A673 (cell line): ENCODE measurements at regions not wholly inside any gene's neighbourhood (a gene's known extent, or its start where the extent isn't known, plus 50 kb on each side); places are given as distances from the start of the nearest gene placed in this dataset.

ENCODE experiments used
- BruUV-seq: library from RNA; stranded (reverse); fragments of 400-500 nt; replicated peaks from 2 replicates; lab custom pipeline; 2021; lab: Mats Ljungman, UMichigan
- CTCF ChIA-PET: fragments of 300-600 bp; sonication (Branson Sonifier 250); formaldehyde crosslinking; loops from one replicate; lab custom pipeline; 2022; ENCODE audit warnings: antibody characterized with exemption; lab: Charles Lee
- POLR2A ChIA-PET: fragments of 300-600 bp; sonication (Branson Sonifier 250); formaldehyde crosslinking; loops from one replicate; lab custom pipeline; 2022; ENCODE audit warnings: antibody characterized with exemption; ENCODE audit not compliant: low non-redundant PET; lab: Charles Lee
- DNase-seq: peaks from one replicate; pipeline ENCODE4 v3.0.0-alpha.2; 2015; ENCODE audit warnings: low spot score
- H3K27ac ChIP-seq: fragments of 200-600 bp; sonication (generic); 2 replicates; pipeline ENCODE4 v1.5.1; 2016; ENCODE audit warnings: mixed run types, low read depth, mild to moderate bottlenecking, mixed read lengths, antibody characterized with exemption, low read length; ENCODE audit not compliant: poor library complexity, severe bottlenecking
- H3K27me3 ChIP-seq: fragments of 200-600 bp; sonication (generic); replicated peaks from 2 replicates; pipeline ENCODE4 v1.6.1; 2017; ENCODE audit warnings: mixed run types, low read depth, mild to moderate bottlenecking, mixed read lengths, antibody characterized with exemption, low read length; ENCODE audit not compliant: insufficient read depth, poor library complexity
- H3K36me3 ChIP-seq: fragments of 200-600 bp; sonication (generic); 2 replicates; pipeline ENCODE4 v1.6.1; 2016; ENCODE audit warnings: mixed run types, mild to moderate bottlenecking, mixed read lengths, antibody characterized with exemption, low read length; ENCODE audit not compliant: insufficient read depth, poor library complexity, severe bottlenecking
- H3K4me1 ChIP-seq: fragments of 200-600 bp; sonication (generic); 2 replicates; pipeline ENCODE4 v1.6.1; 2017; ENCODE audit warnings: mixed run types, mild to moderate bottlenecking, mixed read lengths, antibody characterized with exemption, low read length; ENCODE audit not compliant: insufficient read depth, poor library complexity, severe bottlenecking
- H3K4me3 ChIP-seq: fragments of 200-600 bp; sonication (generic); 2 replicates; pipeline ENCODE4 v1.5.1; 2016; ENCODE audit warnings: low read depth, mixed run types, mild to moderate bottlenecking, mixed read lengths, low read length; ENCODE audit not compliant: poor library complexity, severe bottlenecking
- H3K9me3 ChIP-seq: fragments of 200-600 bp; sonication (generic); 2 replicates; pipeline ENCODE4 v1.6.1; 2016; ENCODE audit warnings: mixed run types, low read depth, mild to moderate bottlenecking, mixed read lengths, antibody characterized with exemption, low read length; ENCODE audit not compliant: poor library complexity, severe bottlenecking
- CTCF ChIP-seq: fragments of 300-800, 200-600 bp; sonication (generic); conservative IDR thresholded peaks from 2 replicates; pipeline ENCODE4 v1.5.1; 2017; ENCODE audit warnings: low read depth, mild to moderate bottlenecking, antibody characterized with exemption, low read length, moderate library complexity, mixed read lengths
- EZH2 ChIP-seq: fragments of 200-600 bp; sonication (generic); IDR thresholded peaks from 2 replicates; pipeline ENCODE4 v1.6.1; 2017; ENCODE audit warnings: borderline replicate concordance, low read depth, mild to moderate bottlenecking, mixed read lengths, antibody characterized with exemption, low read length; ENCODE audit not compliant: poor library complexity, severe bottlenecking
- intact Hi-C: fragments of 100-400 bp; cut with micrococcal nuclease; formaldehyde crosslinking; loops from one replicate; pipeline ENCODE4 v1.10.0; 2022; ENCODE audit not compliant: unreplicated experiment

- Histone ChIP-seq H3K4me3 (no peak overlapping the region), H3K27ac (no peak overlapping the region)
- CTCF ChIA-PET = no interaction called here
Measured at GRCh38 chr2:15712551-15713342, 121.1 kb downstream of the DDX1 start.

GRCh38 chr2:15713475-15713874, 121.8 kb downstream of the DDX1 start:
- Histone ChIP-seq H3K4me3 (no peak overlapping the region), H3K27me3 (no peaks in the 10 kb centered on the region), H3K4me1 (no peaks in the 10 kb centered on the region), H3K36me3 (no peaks in the 10 kb centered on the region), H3K9me3 (no peaks in the 10 kb centered on the region), H3K27ac (no peak overlapping the region)
- TF ChIP-seq EZH2 = no peak
- TF ChIP-seq CTCF = no peak
- no peak for DNase-seq
- ChIA-PET POLR2A (no interaction called here), CTCF (no interaction called here)
- BruUV-seq = no TSS peak
- intact Hi-C loops = no loop called here

More at GRCh38 chr2:15712551-15713342, 121.1 kb downstream of the DDX1 start:
- TF ChIP-seq EZH2 (no peak), CTCF (no peak)
- intact Hi-C loops = no loop called here
- no peaks in the 10 kb centered on the region for H3K27me3 ChIP-seq
- H3K36me3 ChIP-seq = no peaks in the 10 kb centered on the region
- no peaks in the 10 kb centered on the region for H3K9me3 ChIP-seq
- POLR2A ChIA-PET = interaction anchor here (0.5 kb wide), 1 partner anchor 14 kb away, joined by 5 read pairs; no protein-coding TSS in a partner anchor
- DNase-seq = no peak
- H3K4me1 ChIP-seq = no peaks in the 10 kb centered on the region
- no TSS peak for BruUV-seq

GRCh38 chr2:15714002-15714401, 122.3 kb downstream of the DDX1 start:
- Histone ChIP-seq H3K36me3 (no peaks in the 10 kb centered on the region), H3K4me3 (no peak overlapping the region), H3K27ac (no peak overlapping the region), H3K9me3 (no peaks in the 10 kb centered on the region), H3K27me3 (no peaks in the 10 kb centered on the region), H3K4me1 (no peaks in the 10 kb centered on the region)
- no TSS peak for BruUV-seq
- ChIA-PET POLR2A (no interaction called here), CTCF (no interaction called here)
- no peak for DNase-seq
- intact Hi-C loops = no loop called here
- no peak for TF ChIP-seq CTCF
- no peak for TF ChIP-seq EZH2
